ENCODE measurements at regions not wholly inside any gene's neighbourhood (a gene's known extent, or its start where the extent isn't known, plus 50 kb on each side); places are given as distances from the start of the nearest gene placed in this dataset.

GRCh38 chr1:90768098-90768497 is 51.0 kb upstream of the BARHL2 start:
- TF ChIP-seq CTCF (IDR thresholded peaks at IDR 0.05) (no peak), NFE2L1 (CRISPR knock-in tag; IDR thresholded peaks at IDR 0.05) (no peak), TCF7 (CRISPR knock-in tag; IDR thresholded peaks at IDR 0.05; ENCODE audit: low read depth) (no peak), JAZF1 (CRISPR knock-in tag; IDR thresholded peaks at IDR 0.05) (no peak), FOXJ3 (CRISPR knock-in tag; IDR thresholded peaks at IDR 0.05; ENCODE audit: borderline replicate concordance) (no peak), ETV6 (CRISPR knock-in tag; IDR thresholded peaks at IDR 0.05) (no peak), ZNF281 (CRISPR knock-in tag; IDR thresholded peaks at IDR 0.05) (no peak), FOXK1 (CRISPR knock-in tag; IDR thresholded peaks at IDR 0.05) (no peak), ZMAT4 (CRISPR knock-in tag; IDR thresholded peaks at IDR 0.05) (no peak)
